ENCODE measurements at regions not wholly inside any gene's neighbourhood (a gene's known extent, or its start where the extent isn't known, plus 50 kb on each side); places are given as distances from the start of the nearest gene placed in this dataset.

GRCh38 chr3:94686208-94686607, 623.3 kb downstream of the NSUN3 start:
- TF ChIP-seq, protein P1, sequence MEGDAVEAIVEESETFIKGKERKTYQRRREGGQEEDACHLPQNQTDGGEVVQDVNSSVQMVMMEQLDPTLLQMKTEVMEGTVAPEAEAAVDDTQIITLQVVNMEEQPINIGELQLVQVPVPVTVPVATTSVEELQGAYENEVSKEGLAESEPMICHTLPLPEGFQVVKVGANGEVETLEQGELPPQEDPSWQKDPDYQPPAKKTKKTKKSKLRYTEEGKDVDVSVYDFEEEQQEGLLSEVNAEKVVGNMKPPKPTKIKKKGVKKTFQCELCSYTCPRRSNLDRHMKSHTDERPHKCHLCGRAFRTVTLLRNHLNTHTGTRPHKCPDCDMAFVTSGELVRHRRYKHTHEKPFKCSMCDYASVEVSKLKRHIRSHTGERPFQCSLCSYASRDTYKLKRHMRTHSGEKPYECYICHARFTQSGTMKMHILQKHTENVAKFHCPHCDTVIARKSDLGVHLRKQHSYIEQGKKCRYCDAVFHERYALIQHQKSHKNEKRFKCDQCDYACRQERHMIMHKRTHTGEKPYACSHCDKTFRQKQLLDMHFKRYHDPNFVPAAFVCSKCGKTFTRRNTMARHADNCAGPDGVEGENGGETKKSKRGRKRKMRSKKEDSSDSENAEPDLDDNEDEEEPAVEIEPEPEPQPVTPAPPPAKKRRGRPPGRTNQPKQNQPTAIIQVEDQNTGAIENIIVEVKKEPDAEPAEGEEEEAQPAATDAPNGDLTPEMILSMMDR (optimal IDR thresholded peaks at IDR 0.05 in 1 of 3, IDR thresholded peaks at IDR 0.05 in 1 of 3, conservative IDR thresholded peaks at IDR 0.05 in 1 of 3; ENCODE audit: extremely low read depth in 1 of 3, insufficient read depth in 2 of 3, low read length in 3 of 3), result no peak
- TF ChIP-seq EZH2 (IDR thresholded peaks at IDR 0.05; ENCODE audit: low read length), result no peak

All from keratinocyte (primary cell).